RWPE1 (cell line): ENCODE measurements at regions not wholly inside any gene's neighbourhood (a gene's known extent, or its start where the extent isn't known, plus 50 kb on each side); places are given as distances from the start of the nearest gene placed in this dataset.

ENCODE experiments used
- CTCF ChIA-PET: fragments of 350-600 bp; sonication (Branson Sonifier 250); formaldehyde crosslinking; extraction: SDS; loops from one replicate; lab custom pipeline; 2021; lab: Yijun Ruan, JAX
- POLR2A ChIA-PET: fragments of 400-600 bp; formaldehyde crosslinking; extraction: SDS; loops from one replicate; lab custom pipeline; 2020; ENCODE audit warnings: antibody characterized with exemption; ENCODE audit not compliant: low non-redundant PET; lab: Yijun Ruan, JAX
- DNase-seq: peaks from one replicate; pipeline ENCODE4 v3.0.0; 2012; ENCODE audit warnings: low spot score
- H3K27ac ChIP-seq: fragments of 450-650 bp; 2 replicates; pipeline ENCODE4 v1.5.1; 2017
- CTCF ChIP-seq: fragments of 450-650 bp; conservative IDR thresholded peaks from 2 replicates; pipeline ENCODE4 v1.5.1; 2017; ENCODE audit warnings: low read depth, mild to moderate bottlenecking

- POLR2A ChIA-PET = no interaction called here
- no peak for DNase-seq
- TF ChIP-seq CTCF = no peak
- CTCF ChIA-PET = no interaction called here
- no peak overlapping the region for H3K27ac ChIP-seq
Observed at GRCh38 chr5:92879806-92880543, 701.0 kb downstream of the NR2F1-AS1 start.

- CTCF ChIA-PET = interaction anchor here (0.6 kb wide), 1 partner anchor 23 kb away, joined by 4 read pairs; no protein-coding TSS in a partner anchor
- POLR2A ChIA-PET = no interaction called here
- no peak for TF ChIP-seq CTCF
- H3K27ac ChIP-seq = no peak overlapping the region
- DNase-seq = no peak
Observed at GRCh38 chr5:92874790-92875189, 706.2 kb downstream of the NR2F1-AS1 start.

- POLR2A ChIA-PET = no interaction called here
- H3K27ac ChIP-seq = no peak overlapping the region
- no peak for TF ChIP-seq CTCF
- no peak for DNase-seq
- CTCF ChIA-PET = no interaction called here
Observed at GRCh38 chr5:92868442-92868841, 712.6 kb downstream of the NR2F1-AS1 start.

GRCh38 chr5:92864591-92864990 lies 716.4 kb downstream of the NR2F1-AS1 start:
- CTCF ChIA-PET = no interaction called here
- no peak for DNase-seq
- no peak overlapping the region for H3K27ac ChIP-seq
- POLR2A ChIA-PET = no interaction called here
- no peak for TF ChIP-seq CTCF

GRCh38 chr5:92863666-92864065 lies 717.4 kb downstream of the NR2F1-AS1 start:
- no peak for DNase-seq
- CTCF ChIA-PET = interaction anchor here (1.0 kb wide), 1 partner anchor 938 kb away, joined by 4 read pairs; no protein-coding TSS in a partner anchor
- POLR2A ChIA-PET = no interaction called here
- TF ChIP-seq CTCF = no peak
- no peak overlapping the region for H3K27ac ChIP-seq

- POLR2A ChIA-PET = no interaction called here
- H3K27ac ChIP-seq = no peak overlapping the region
- DNase-seq = no peak
- CTCF ChIA-PET = interaction anchor here (0.6 kb wide), 1 partner anchor 1833 kb away, joined by 3 read pairs; no protein-coding TSS in a partner anchor
- TF ChIP-seq CTCF = no peak
Observed at GRCh38 chr5:92861531-92862285, 719.3 kb downstream of the NR2F1-AS1 start.
